Gastroesophageal sphincter (tissue), 3 donors: ENCODE measurements at regions not wholly inside any gene's neighbourhood (a gene's known extent, or its start where the extent isn't known, plus 50 kb on each side); places are given as distances from the start of the nearest gene placed in this dataset.

Source experiments
- POLR2A ChIP-seq, 2 donors: fragments of 450-650 bp; IDR thresholded peaks; one replicate each; pipeline ENCODE4 v1.6.1; 2017; ENCODE audit warnings: antibody characterized with exemption in 2 of 2, mild to moderate bottlenecking in 2 of 2, moderate library complexity in 1 of 2
- TF ChIP-seq, protein P1 (sequence below), 4 experiments: fragments of 200-600 bp in 2 of 4; fragments of 450-650 bp in 2 of 4; sonication (generic) in 1 of 4; IDR thresholded peaks; one replicate each; pipeline ENCODE4 v1.5.1; 2017 to 2019; ENCODE audit warnings: antibody characterized with exemption in 4 of 4, mild to moderate bottlenecking in 2 of 4, moderate library complexity in 2 of 4

DNA sequence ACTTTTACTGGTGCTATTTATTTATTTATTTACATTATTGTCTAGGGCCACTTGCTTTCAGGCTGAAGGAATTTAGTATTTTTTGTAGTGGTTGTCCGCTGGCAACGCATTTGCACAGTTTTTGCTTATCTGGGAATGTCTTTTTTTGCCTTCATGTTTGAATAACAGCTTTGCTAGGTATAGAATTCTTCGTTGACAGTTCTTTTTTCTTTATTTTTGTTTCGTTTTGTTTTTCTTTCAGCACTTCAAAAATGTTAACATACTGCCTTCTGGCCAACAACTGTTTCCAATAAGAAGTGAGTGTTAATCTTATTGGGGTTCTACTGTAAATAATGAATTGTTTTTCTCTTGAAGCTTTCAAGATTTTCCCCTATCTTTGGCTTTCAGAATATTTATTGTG, 252.7 kb upstream of the TARS1 start:
- TF ChIP-seq, protein P1, sequence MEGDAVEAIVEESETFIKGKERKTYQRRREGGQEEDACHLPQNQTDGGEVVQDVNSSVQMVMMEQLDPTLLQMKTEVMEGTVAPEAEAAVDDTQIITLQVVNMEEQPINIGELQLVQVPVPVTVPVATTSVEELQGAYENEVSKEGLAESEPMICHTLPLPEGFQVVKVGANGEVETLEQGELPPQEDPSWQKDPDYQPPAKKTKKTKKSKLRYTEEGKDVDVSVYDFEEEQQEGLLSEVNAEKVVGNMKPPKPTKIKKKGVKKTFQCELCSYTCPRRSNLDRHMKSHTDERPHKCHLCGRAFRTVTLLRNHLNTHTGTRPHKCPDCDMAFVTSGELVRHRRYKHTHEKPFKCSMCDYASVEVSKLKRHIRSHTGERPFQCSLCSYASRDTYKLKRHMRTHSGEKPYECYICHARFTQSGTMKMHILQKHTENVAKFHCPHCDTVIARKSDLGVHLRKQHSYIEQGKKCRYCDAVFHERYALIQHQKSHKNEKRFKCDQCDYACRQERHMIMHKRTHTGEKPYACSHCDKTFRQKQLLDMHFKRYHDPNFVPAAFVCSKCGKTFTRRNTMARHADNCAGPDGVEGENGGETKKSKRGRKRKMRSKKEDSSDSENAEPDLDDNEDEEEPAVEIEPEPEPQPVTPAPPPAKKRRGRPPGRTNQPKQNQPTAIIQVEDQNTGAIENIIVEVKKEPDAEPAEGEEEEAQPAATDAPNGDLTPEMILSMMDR (IDR thresholded peaks at IDR 0.05), result no peak
- TF ChIP-seq POLR2A (IDR thresholded peaks at IDR 0.05), result no peak
